Left lung (tissue), 4 donors: ENCODE measurements at regions not wholly inside any gene's neighbourhood (a gene's known extent, or its start where the extent isn't known, plus 50 kb on each side); places are given as distances from the start of the nearest gene placed in this dataset.

Experiments used
- ATAC-seq: fragments of 200-7000 bp; cut with Tn5 transposase; one replicate; pipeline ENCODE4 v1.9.1; 2020; ENCODE audit warnings: moderate library complexity
- DNase-seq, 4 donors: peaks; one replicate each; pipeline ENCODE4 v3.0.0-alpha.2; 2013 to 2020
- H3K27ac ChIP-seq, 2 donors: fragments of 200-600 bp; sonication (generic) in 1 of 2; one replicate each; pipeline versions ENCODE4 v1.5.0 to v1.8.0; 2020 to 2021
- H3K27me3 ChIP-seq, 2 donors: fragments of 200-600 bp; sonication (generic) in 1 of 2; one replicate each; pipeline versions ENCODE4 v1.5.0 to v1.8.0; 2020 to 2021
- H3K36me3 ChIP-seq, 2 donors: fragments of 200-600 bp; sonication (generic) in 1 of 2; one replicate each; pipeline versions ENCODE4 v1.5.0 to v1.8.0; 2020 to 2021
- H3K4me1 ChIP-seq, 2 donors: fragments of 200-600 bp; one replicate each; pipeline ENCODE4 v1.8.0; 2021
- H3K4me3 ChIP-seq, 2 donors: fragments of 200-600 bp; sonication (generic) in 1 of 2; one replicate each; pipeline versions ENCODE4 v1.5.0 to v1.8.0; 2020 to 2021; ENCODE audit warnings: mild to moderate bottlenecking in 1 of 2
- H3K9me3 ChIP-seq, 2 donors: fragments of 200-600 bp; sonication (generic) in 1 of 2; one replicate each; pipeline versions ENCODE4 v1.5.0 to v1.8.0; 2020 to 2021
- intact Hi-C, 2 donors: fragments of 100-400 bp; cut with DNase I; formaldehyde crosslinking; loops; one replicate each; pipeline versions ENCODE4 v1.11.2 to v1.14.2; 2022
- TF ChIP-seq, protein P1 (sequence below), 2 donors: fragments of 200-600 bp; sonication (generic) in 1 of 2; IDR thresholded peaks; one replicate each; pipeline versions ENCODE4 v1.5.0 to v1.8.0; 2021; ENCODE audit warnings: antibody characterized with exemption in 2 of 2
- donor health status: DM: no; HTN: yes; CAD: no.
- donor health status: DM: no; HTN: no; CAD: no.

DNA sequence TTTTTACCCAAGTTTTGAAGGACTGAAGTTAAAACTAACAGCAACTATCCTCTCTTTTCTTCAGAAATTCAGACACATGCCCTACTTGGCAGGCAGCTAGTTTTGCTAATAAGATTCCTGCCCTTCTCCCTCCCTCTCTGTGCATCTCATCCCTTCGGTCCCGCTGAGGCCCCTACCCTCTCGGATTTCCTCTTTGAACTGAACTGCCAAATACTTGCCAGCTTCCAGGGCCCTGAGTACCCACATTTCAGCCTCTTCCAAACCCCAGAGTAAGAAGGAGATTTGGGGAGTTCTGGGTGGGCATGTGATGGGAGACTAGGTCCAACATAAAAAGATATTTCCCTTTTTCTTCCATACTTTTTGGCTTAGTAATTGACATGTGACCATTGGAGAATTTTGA lies 116.5 kb upstream of the JUN start:
- no peak for ATAC-seq
- no peaks in the 10 kb centered on the region for H3K9me3 ChIP-seq
- H3K4me1 ChIP-seq = peaks cover 31 to 87% of the 10 kb centered on the region in 2 donors
- H3K4me3 ChIP-seq = no peak overlapping the region
- H3K27ac ChIP-seq = peak overlapping the region; percentile 65 to 84
- intact Hi-C loops = loop anchor here in 1 of 2 donors (10.0 kb wide), 1 partner anchor 116 kb away; the partner anchor contains the start of gene JUN
- no peaks in the 10 kb centered on the region for H3K36me3 ChIP-seq
- H3K27me3 ChIP-seq = no peaks in the 10 kb centered on the region
- no peak for DNase-seq
- TF ChIP-seq, protein P1, sequence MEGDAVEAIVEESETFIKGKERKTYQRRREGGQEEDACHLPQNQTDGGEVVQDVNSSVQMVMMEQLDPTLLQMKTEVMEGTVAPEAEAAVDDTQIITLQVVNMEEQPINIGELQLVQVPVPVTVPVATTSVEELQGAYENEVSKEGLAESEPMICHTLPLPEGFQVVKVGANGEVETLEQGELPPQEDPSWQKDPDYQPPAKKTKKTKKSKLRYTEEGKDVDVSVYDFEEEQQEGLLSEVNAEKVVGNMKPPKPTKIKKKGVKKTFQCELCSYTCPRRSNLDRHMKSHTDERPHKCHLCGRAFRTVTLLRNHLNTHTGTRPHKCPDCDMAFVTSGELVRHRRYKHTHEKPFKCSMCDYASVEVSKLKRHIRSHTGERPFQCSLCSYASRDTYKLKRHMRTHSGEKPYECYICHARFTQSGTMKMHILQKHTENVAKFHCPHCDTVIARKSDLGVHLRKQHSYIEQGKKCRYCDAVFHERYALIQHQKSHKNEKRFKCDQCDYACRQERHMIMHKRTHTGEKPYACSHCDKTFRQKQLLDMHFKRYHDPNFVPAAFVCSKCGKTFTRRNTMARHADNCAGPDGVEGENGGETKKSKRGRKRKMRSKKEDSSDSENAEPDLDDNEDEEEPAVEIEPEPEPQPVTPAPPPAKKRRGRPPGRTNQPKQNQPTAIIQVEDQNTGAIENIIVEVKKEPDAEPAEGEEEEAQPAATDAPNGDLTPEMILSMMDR (IDR thresholded peaks at IDR 0.05) = no peak

- intact Hi-C loops = loop anchor here in 1 of 2 donors (10.0 kb wide), 1 partner anchor 116 kb away; the partner anchor contains the start of gene JUN
- no peak for ATAC-seq
- DNase-seq = no peak
- TF ChIP-seq, protein P1 (IDR thresholded peaks at IDR 0.05) = no peak
- Histone ChIP-seq H3K9me3 (no peaks in the 10 kb centered on the region), H3K4me3 (no peak overlapping the region), H3K27ac (peak overlapping the region; percentile 0 to 84), H3K4me1 (peaks cover 26 to 81% of the 10 kb centered on the region in 2 donors), H3K36me3 (no peaks in the 10 kb centered on the region), H3K27me3 (no peaks in the 10 kb centered on the region)
Observed at GRCh38 chr1:58901008-58901407, 117.2 kb upstream of the JUN start.

GRCh38 chr1:58902830-58903513 lies 119.1 kb upstream of the JUN start:
- ATAC-seq (no peak), DNase-seq (no peak)
- no peaks in the 10 kb centered on the region for H3K9me3 ChIP-seq
- intact Hi-C loops = loop anchor here in 1 of 2 donors (10.0 kb wide), 1 partner anchor 118 kb away; the partner anchor contains the start of gene JUN
- H3K4me3 ChIP-seq = peak overlapping the region; percentile 35 to 52
- TF ChIP-seq, protein P1 (IDR thresholded peaks at IDR 0.05) = no peak
- H3K27me3 ChIP-seq = no peaks in the 10 kb centered on the region
- no peaks in the 10 kb centered on the region for H3K36me3 ChIP-seq
- H3K27ac ChIP-seq = peak overlapping the region; percentile 97 to 98
- peaks cover 15 to 61% of the 10 kb centered on the region in 2 donors for H3K4me1 ChIP-seq

DNA sequence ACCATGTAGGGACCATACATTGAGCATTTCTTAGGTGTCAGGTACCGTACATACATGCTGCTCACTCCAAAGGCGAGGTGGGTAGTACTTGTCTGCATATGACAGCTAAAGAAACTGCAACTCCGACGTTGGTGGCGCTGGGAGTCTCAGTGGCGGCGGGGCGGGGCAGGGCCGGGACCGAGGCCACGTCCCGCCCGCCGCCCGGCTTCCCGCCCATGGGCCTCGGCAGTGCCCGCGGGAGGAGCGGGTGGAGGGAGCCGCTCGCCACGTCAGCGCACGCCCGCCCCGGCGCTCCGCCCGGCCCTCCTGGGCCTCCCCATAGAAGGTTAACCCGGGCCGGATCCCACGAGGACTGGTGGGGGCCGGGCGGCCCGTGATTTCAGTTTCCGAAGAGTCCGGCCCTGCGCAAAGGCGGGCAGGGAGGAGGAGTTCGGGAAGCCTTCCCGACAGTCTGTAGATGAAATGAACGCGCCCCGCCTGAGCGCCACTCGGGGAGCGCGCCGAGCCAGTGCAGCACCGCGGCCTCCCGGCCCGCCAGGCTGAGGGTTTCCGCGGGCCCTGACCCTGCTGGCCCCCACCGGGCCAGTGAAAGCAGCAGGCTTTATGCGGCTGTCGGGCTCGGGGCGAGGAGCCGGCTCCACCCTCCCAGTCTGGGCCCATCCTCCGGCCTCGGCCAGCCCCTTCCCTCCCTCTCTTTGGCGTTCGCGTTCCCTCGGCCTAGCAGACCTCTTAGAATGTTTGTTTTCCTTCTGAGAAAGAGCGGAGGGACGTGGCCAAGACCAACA lies 119.9 kb upstream of the JUN start:
- TF ChIP-seq, protein P1 (IDR thresholded peaks at IDR 0.05) = no peak
- DNase-seq (peak; percentile 91 to 99 (median 94)), ATAC-seq (peak; percentile 94)
- intact Hi-C loops = loop anchor here in 1 of 2 donors (10.0 kb wide), 1 partner anchor 119 kb away; the partner anchor contains the start of gene JUN
- no peaks in the 10 kb centered on the region for H3K9me3 ChIP-seq
- peak overlapping the region; percentile 97 to 98 for H3K27ac ChIP-seq
- H3K27me3 ChIP-seq = no peaks in the 10 kb centered on the region
- peaks cover 10 to 55% of the 10 kb centered on the region in 2 donors for H3K4me1 ChIP-seq
- H3K36me3 ChIP-seq = no peaks in the 10 kb centered on the region
- peak overlapping the region; percentile 35 to 52 for H3K4me3 ChIP-seq
